EH (cell line): ENCODE measurements at regions not wholly inside any gene's neighbourhood (a gene's known extent, or its start where the extent isn't known, plus 50 kb on each side); places are given as distances from the start of the nearest gene placed in this dataset.
"Not testable (repeated sequence)": the region's sequence is repeated elsewhere in the genome, so short reads cannot be mapped to it uniquely, and the experiment has no call there.

Experiments used
- DNase-seq: peaks from one replicate; pipeline ENCODE4 v3.0.0-alpha.2; 2015; ENCODE audit warnings: low read depth

GRCh38 chr4:19615086-19615689 lies 636.5 kb upstream of the SLIT2 start:
- no peak for DNase-seq

GRCh38 chr4:19614171-19614570 lies 637.5 kb upstream of the SLIT2 start:
- no peak for DNase-seq

- DNase-seq, result no peak
These were observed 655.4 kb upstream of the SLIT2 start for GRCh38 chr4:19596342-19596741.

- DNase-seq, result peak; percentile 9
These were observed 659.3 kb upstream of the SLIT2 start for GRCh38 chr4:19592391-19592790.

GRCh38 chr4:19583827-19584569 lies 667.7 kb upstream of the SLIT2 start:
- DNase-seq, result peak; percentile 7

GRCh38 chr4:19580095-19580494 lies 671.6 kb upstream of the SLIT2 start:
- peak; percentile 55 for DNase-seq

GRCh38 chr4:19579608-19580007 lies 672.1 kb upstream of the SLIT2 start:
- DNase-seq, result peak; percentile 19

GRCh38 chr4:19577097-19577496 lies 674.6 kb upstream of the SLIT2 start:
- peak; percentile 13 for DNase-seq

GRCh38 chr4:19575924-19576323 lies 675.8 kb upstream of the SLIT2 start:
- peak; percentile 2 for DNase-seq

GRCh38 chr4:19566041-19566440 lies 685.7 kb upstream of the SLIT2 start:
- DNase-seq, result peak; percentile 44

GRCh38 chr4:19562456-19562855 lies 689.2 kb upstream of the SLIT2 start:
- DNase-seq, result no peak

- DNase-seq, result peak; percentile 23
These were observed 694.5 kb upstream of the SLIT2 start for GRCh38 chr4:19557161-19557560.

- DNase-seq, result not testable (repeated sequence)
These were observed 695.4 kb upstream of the SLIT2 start for GRCh38 chr4:19556276-19556675.

- DNase-seq, result no peak
These were observed 704.2 kb upstream of the SLIT2 start for GRCh38 chr4:19547463-19547862.

GRCh38 chr4:19544446-19545125 lies 707.1 kb upstream of the SLIT2 start:
- DNase-seq, result no peak

- no peak for DNase-seq
These were observed 710.7 kb upstream of the SLIT2 start for GRCh38 chr4:19540859-19541540.

GRCh38 chr4:19539201-19539600 lies 712.5 kb upstream of the SLIT2 start:
- no peak for DNase-seq

- DNase-seq, result no peak
These were observed 717.5 kb upstream of the SLIT2 start for GRCh38 chr4:19534159-19534558.

GRCh38 chr4:19531906-19532848 lies 719.5 kb upstream of the SLIT2 start:
- DNase-seq, result peak; percentile 18

GRCh38 chr4:19523964-19524363 lies 727.7 kb upstream of the SLIT2 start:
- no peak for DNase-seq

- no peak for DNase-seq
These were observed 728.7 kb upstream of the SLIT2 start for GRCh38 chr4:19522966-19523365.
